SK-N-SH treated with all-trans-retinoic acid at 6 μM for 48 hours (cell line): ENCODE measurements at regions not wholly inside any gene's neighbourhood (a gene's known extent, or its start where the extent isn't known, plus 50 kb on each side); places are given as distances from the start of the nearest gene placed in this dataset.

Experiments used
- ATAC-seq: fragments of 200-7000 bp; cut with Tn5 transposase; 3 replicates; pipeline ENCODE4 v1.9.1; 2020; ENCODE audit warnings: mild to moderate bottlenecking, moderate library complexity
- ARNTL ChIP-seq: fragments of 450-650 bp; formaldehyde crosslinking; IDR thresholded peaks from 2 replicates; pipeline ENCODE4 v1.5.0; 2020; ENCODE audit warnings: low read depth, mild to moderate bottlenecking, moderate library complexity, borderline replicate concordance
- BACH2 ChIP-seq: fragments of 250-450 bp; sonication (Bioruptor Pico); IDR thresholded peaks from 2 replicates; pipeline ENCODE4 v1.9.0; 2021; ENCODE audit warnings: mild to moderate bottlenecking, borderline replicate concordance
- CREB5 ChIP-seq: fragments of 250-450 bp; sonication (Bioruptor Pico); IDR thresholded peaks from 2 replicates; pipeline ENCODE4 v1.5.1; 2020; ENCODE audit warnings: low read depth, mild to moderate bottlenecking, moderate library complexity
- CSDC2 ChIP-seq: fragments of 250-450 bp; sonication (Bioruptor Pico); IDR thresholded peaks from 2 replicates; pipeline ENCODE4 v1.5.0; 2020; ENCODE audit warnings: mild to moderate bottlenecking, moderate library complexity
- ESRRG ChIP-seq: fragments of 250-450 bp; sonication (Bioruptor Pico); IDR thresholded peaks from 2 replicates; pipeline ENCODE4 v1.6.1; 2021; ENCODE audit warnings: mild to moderate bottlenecking
- GLIS3 ChIP-seq: fragments of 250-450 bp; sonication (Bioruptor Pico); IDR thresholded peaks from 2 replicates; pipeline ENCODE4 v1.5.0; 2020; ENCODE audit warnings: mild to moderate bottlenecking, moderate library complexity
- ISL1 ChIP-seq: fragments of 250-450 bp; sonication (Bioruptor Pico); IDR thresholded peaks from 2 replicates; pipeline ENCODE4 v2.1.2; 2022; ENCODE audit warnings: mild to moderate bottlenecking, moderate library complexity
- OSR1 ChIP-seq: fragments of 250-450 bp; sonication (Bioruptor Pico); IDR thresholded peaks from 2 replicates; pipeline ENCODE4 v1.8.0; 2022; ENCODE audit warnings: moderate library complexity, mild to moderate bottlenecking, inconsistent platforms
- PPARA ChIP-seq: fragments of 250-450 bp; sonication (Bioruptor Pico); IDR thresholded peaks from 2 replicates; pipeline ENCODE4 v1.5.0; 2020; ENCODE audit warnings: mild to moderate bottlenecking, borderline replicate concordance
- RARB ChIP-seq: fragments of 250-450 bp; sonication (Bioruptor Pico); IDR thresholded peaks from 2 replicates; pipeline ENCODE4 v1.8.0; 2021; ENCODE audit warnings: mild to moderate bottlenecking, moderate library complexity
- SNAI2 ChIP-seq: fragments of 250-450 bp; sonication (Bioruptor Pico); IDR thresholded peaks from 2 replicates; pipeline ENCODE4 v1.5.0; 2020; ENCODE audit warnings: mild to moderate bottlenecking, moderate library complexity
- TCF4 ChIP-seq: fragments of 250-450 bp; sonication (Bioruptor Pico); IDR thresholded peaks from 2 replicates; pipeline ENCODE4 v1.8.0; 2021; ENCODE audit warnings: mild to moderate bottlenecking, moderate library complexity, borderline replicate concordance
- TOX ChIP-seq: fragments of 250-450 bp; sonication (Bioruptor Pico); IDR thresholded peaks from 2 replicates; pipeline ENCODE4 v1.8.0; 2021; ENCODE audit warnings: mild to moderate bottlenecking, moderate library complexity, borderline replicate concordance
- TSHZ2 ChIP-seq: fragments of 250-450 bp; sonication (Bioruptor Pico); IDR thresholded peaks from 2 replicates; pipeline ENCODE4 v1.5.0; 2020; ENCODE audit warnings: mild to moderate bottlenecking, moderate library complexity
- ZC3H10 ChIP-seq: fragments of 250-450 bp; sonication (Bioruptor Pico); IDR thresholded peaks from 2 replicates; pipeline ENCODE4 v1.5.1; 2021; ENCODE audit warnings: mild to moderate bottlenecking, moderate library complexity
- ZFP3 ChIP-seq: fragments of 250-450 bp; sonication (Bioruptor Pico); IDR thresholded peaks from 2 replicates; pipeline ENCODE4 v1.5.0; 2020; ENCODE audit warnings: mild to moderate bottlenecking, moderate library complexity
- ZFP30 ChIP-seq: fragments of 450-650 bp; formaldehyde crosslinking; IDR thresholded peaks from 2 replicates; pipeline ENCODE4 v1.5.0; 2022; ENCODE audit warnings: mild to moderate bottlenecking, moderate library complexity
- ZNF565 ChIP-seq: fragments of 450-650 bp; formaldehyde crosslinking; conservative IDR thresholded peaks from 2 replicates; pipeline ENCODE4 v1.5.0; 2020; ENCODE audit warnings: low read depth, mild to moderate bottlenecking, moderate library complexity
- ZNF70 ChIP-seq: fragments of 450-650 bp; formaldehyde crosslinking; IDR thresholded peaks from 2 replicates; pipeline ENCODE4 v1.5.0; 2020; ENCODE audit warnings: mild to moderate bottlenecking, moderate library complexity
- ZNF8 ChIP-seq: fragments of 450-650 bp; formaldehyde crosslinking; IDR thresholded peaks from 2 replicates; pipeline ENCODE4 v1.5.0; 2020; ENCODE audit warnings: mild to moderate bottlenecking, moderate library complexity
- TF ChIP-seq, protein P1 (sequence below): fragments of 250-450 bp; sonication (Bioruptor Pico); IDR thresholded peaks from 2 replicates; pipeline ENCODE4 v1.5.1; 2021; ENCODE audit warnings: mild to moderate bottlenecking, moderate library complexity
- TF ChIP-seq, protein P2 (sequence below): fragments of 250-450 bp; sonication (Bioruptor Pico); IDR thresholded peaks from 2 replicates; pipeline ENCODE4 v1.8.0; 2020; ENCODE audit warnings: mild to moderate bottlenecking, moderate library complexity, borderline replicate concordance
- TF ChIP-seq, protein P3 (sequence below): fragments of 250-450 bp; sonication (Bioruptor Pico); IDR thresholded peaks from 2 replicates; pipeline ENCODE4 v1.8.0; 2021; ENCODE audit warnings: low read depth, mild to moderate bottlenecking, moderate library complexity, borderline replicate concordance

DNA sequence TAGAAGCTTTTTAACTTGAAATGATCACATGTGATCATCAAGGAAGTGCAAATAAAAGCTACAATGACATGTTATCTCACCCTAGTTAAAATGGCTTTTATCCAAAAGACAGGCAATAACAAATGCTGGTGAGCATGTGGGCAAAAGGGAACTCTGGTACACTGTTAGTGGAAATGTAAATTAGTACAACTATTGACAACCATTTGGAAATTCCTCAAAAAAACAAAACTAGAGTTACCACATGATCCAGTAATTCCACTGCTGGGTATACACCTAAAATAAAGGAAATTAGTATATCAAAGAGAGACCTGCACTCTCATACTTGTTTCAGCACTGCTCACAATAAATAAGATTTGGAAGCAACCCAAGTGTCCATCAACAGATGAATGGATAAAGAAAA lies 108.7 kb downstream of the HTR1B start:
- TF ChIP-seq, protein P1, sequence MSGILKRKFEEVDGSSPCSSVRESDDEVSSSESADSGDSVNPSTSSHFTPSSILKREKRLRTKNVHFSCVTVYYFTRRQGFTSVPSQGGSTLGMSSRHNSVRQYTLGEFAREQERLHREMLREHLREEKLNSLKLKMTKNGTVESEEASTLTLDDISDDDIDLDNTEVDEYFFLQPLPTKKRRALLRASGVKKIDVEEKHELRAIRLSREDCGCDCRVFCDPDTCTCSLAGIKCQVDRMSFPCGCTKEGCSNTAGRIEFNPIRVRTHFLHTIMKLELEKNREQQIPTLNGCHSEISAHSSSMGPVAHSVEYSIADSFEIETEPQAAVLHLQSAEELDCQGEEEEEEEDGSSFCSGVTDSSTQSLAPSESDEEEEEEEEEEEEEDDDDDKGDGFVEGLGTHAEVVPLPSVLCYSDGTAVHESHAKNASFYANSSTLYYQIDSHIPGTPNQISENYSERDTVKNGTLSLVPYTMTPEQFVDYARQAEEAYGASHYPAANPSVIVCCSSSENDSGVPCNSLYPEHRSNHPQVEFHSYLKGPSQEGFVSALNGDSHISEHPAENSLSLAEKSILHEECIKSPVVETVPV (CRISPR knock-in tag) = no peak
- TF ChIP-seq ARNTL (CRISPR knock-in tag) = no peak
- no peak for TF ChIP-seq TCF4
- no peak for TF ChIP-seq ZC3H10 (CRISPR knock-in tag)
- TF ChIP-seq CSDC2 (CRISPR knock-in tag) = no peak
- no peak for TF ChIP-seq ZFP3
- TF ChIP-seq, protein P2, sequence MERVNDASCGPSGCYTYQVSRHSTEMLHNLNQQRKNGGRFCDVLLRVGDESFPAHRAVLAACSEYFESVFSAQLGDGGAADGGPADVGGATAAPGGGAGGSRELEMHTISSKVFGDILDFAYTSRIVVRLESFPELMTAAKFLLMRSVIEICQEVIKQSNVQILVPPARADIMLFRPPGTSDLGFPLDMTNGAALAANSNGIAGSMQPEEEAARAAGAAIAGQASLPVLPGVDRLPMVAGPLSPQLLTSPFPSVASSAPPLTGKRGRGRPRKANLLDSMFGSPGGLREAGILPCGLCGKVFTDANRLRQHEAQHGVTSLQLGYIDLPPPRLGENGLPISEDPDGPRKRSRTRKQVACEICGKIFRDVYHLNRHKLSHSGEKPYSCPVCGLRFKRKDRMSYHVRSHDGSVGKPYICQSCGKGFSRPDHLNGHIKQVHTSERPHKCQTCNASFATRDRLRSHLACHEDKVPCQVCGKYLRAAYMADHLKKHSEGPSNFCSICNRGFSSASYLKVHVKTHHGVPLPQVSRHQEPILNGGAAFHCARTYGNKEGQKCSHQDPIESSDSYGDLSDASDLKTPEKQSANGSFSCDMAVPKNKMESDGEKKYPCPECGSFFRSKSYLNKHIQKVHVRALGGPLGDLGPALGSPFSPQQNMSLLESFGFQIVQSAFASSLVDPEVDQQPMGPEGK (CRISPR knock-in tag) = no peak
- no peak for TF ChIP-seq RARB (CRISPR knock-in tag)
- no peak for TF ChIP-seq ZNF8 (CRISPR knock-in tag)
- no peak for TF ChIP-seq PPARA (CRISPR knock-in tag)
- TF ChIP-seq TOX (CRISPR knock-in tag) = no peak
- TF ChIP-seq, protein P3, sequence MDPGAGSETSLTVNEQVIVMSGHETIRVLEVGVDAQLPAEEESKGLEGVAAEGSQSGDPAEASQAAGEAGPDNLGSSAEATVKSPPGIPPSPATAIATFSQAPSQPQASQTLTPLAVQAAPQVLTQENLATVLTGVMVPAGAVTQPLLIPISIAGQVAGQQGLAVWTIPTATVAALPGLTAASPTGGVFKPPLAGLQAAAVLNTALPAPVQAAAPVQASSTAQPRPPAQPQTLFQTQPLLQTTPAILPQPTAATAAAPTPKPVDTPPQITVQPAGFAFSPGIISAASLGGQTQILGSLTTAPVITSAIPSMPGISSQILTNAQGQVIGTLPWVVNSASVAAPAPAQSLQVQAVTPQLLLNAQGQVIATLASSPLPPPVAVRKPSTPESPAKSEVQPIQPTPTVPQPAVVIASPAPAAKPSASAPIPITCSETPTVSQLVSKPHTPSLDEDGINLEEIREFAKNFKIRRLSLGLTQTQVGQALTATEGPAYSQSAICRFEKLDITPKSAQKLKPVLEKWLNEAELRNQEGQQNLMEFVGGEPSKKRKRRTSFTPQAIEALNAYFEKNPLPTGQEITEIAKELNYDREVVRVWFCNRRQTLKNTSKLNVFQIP (CRISPR knock-in tag) = no peak
- no peak for TF ChIP-seq ESRRG
- TF ChIP-seq ZFP30 (CRISPR knock-in tag) = no peak
- no peak for TF ChIP-seq GLIS3 (CRISPR knock-in tag)
- no peak for TF ChIP-seq ZNF565
- TF ChIP-seq ISL1 (CRISPR knock-in tag) = no peak
- no peak for TF ChIP-seq BACH2
- TF ChIP-seq OSR1 (CRISPR knock-in tag) = no peak
- no peak for ATAC-seq

DNA sequence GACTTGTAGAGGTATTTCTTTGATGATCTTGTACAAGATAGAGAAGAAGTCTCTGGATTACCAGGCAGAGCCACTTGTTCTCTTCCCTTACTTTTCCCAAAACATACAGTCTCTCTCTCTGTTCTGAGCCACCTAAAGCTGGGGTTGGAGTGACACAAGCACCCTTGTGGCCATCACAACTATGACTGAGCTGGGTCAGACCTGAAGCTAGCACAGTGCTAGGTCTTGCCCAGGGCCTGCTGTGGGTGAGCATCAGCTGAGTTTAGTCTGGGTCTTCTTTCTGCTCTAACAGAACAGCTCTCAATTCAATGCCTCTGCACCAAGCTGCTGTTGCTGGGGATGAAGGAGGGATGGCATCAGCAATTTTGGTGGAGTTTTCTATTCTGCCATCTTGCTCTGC lies 110.2 kb downstream of the HTR1B start:
- TF ChIP-seq ZNF565 = no peak
- TF ChIP-seq CSDC2 (CRISPR knock-in tag) = no peak
- TF ChIP-seq CREB5 (CRISPR knock-in tag) = no peak
- TF ChIP-seq ZFP30 (CRISPR knock-in tag) = no peak
- no peak for TF ChIP-seq ZNF70
- no peak for TF ChIP-seq TSHZ2 (CRISPR knock-in tag)
- no peak for TF ChIP-seq SNAI2
- TF ChIP-seq, protein P1 (CRISPR knock-in tag) = no peak
- TF ChIP-seq, protein P3 (CRISPR knock-in tag) = no peak
- TF ChIP-seq, protein P2 (CRISPR knock-in tag) = no peak
- no peak for TF ChIP-seq ESRRG
- TF ChIP-seq RARB (CRISPR knock-in tag) = no peak
- TF ChIP-seq ZC3H10 (CRISPR knock-in tag) = no peak
- no peak for TF ChIP-seq ZFP3
- TF ChIP-seq GLIS3 (CRISPR knock-in tag) = no peak
- TF ChIP-seq BACH2 = no peak
- TF ChIP-seq TCF4 = no peak
- TF ChIP-seq ISL1 (CRISPR knock-in tag) = no peak
- TF ChIP-seq TOX (CRISPR knock-in tag) = no peak
- no peak for TF ChIP-seq ARNTL (CRISPR knock-in tag)
- no peak for ATAC-seq
